ENCODE measurements at regions not wholly inside any gene's neighbourhood (a gene's known extent, or its start where the extent isn't known, plus 50 kb on each side); places are given as distances from the start of the nearest gene placed in this dataset.

- no peaks in the 10 kb centered on the region for H3K4me1 ChIP-seq (ENCODE audit: low read depth)
- no peaks in the 10 kb centered on the region for H3K36me3 ChIP-seq (ENCODE audit: low read depth)
- intact Hi-C loops (cut with DNase I, micrococcal nuclease): no loop called here
- TF ChIP-seq, protein P1, sequence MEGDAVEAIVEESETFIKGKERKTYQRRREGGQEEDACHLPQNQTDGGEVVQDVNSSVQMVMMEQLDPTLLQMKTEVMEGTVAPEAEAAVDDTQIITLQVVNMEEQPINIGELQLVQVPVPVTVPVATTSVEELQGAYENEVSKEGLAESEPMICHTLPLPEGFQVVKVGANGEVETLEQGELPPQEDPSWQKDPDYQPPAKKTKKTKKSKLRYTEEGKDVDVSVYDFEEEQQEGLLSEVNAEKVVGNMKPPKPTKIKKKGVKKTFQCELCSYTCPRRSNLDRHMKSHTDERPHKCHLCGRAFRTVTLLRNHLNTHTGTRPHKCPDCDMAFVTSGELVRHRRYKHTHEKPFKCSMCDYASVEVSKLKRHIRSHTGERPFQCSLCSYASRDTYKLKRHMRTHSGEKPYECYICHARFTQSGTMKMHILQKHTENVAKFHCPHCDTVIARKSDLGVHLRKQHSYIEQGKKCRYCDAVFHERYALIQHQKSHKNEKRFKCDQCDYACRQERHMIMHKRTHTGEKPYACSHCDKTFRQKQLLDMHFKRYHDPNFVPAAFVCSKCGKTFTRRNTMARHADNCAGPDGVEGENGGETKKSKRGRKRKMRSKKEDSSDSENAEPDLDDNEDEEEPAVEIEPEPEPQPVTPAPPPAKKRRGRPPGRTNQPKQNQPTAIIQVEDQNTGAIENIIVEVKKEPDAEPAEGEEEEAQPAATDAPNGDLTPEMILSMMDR (IDR thresholded peaks at IDR 0.05): no peak
- H3K4me3 ChIP-seq: no peak overlapping the region
- DNase-seq: no peak
- ATAC-seq: no peak
- H3K9me3 ChIP-seq: no peaks in the 10 kb centered on the region
These were observed 220.0 kb upstream of the CNR1 start for GRCh38 chr6:88386167-88386566.

GRCh38 chr6:88383183-88383582, 217.0 kb upstream of the CNR1 start:
- ATAC-seq: no peak
- Histone ChIP-seq H3K36me3 (ENCODE audit: low read depth) (no peaks in the 10 kb centered on the region), H3K9me3 (no peaks in the 10 kb centered on the region), H3K4me1 (ENCODE audit: low read depth) (no peaks in the 10 kb centered on the region), H3K4me3 (no peak overlapping the region)
- TF ChIP-seq, protein P1 (IDR thresholded peaks at IDR 0.05): no peak
- DNase-seq: no peak
- intact Hi-C loops (cut with DNase I, micrococcal nuclease): no loop called here

GRCh38 chr6:88381289-88381642, 215.1 kb upstream of the CNR1 start:
- intact Hi-C loops (cut with DNase I, micrococcal nuclease): no loop called here
- ATAC-seq (no peak), DNase-seq (no peak)
- H3K36me3 ChIP-seq (ENCODE audit: low read depth): no peaks in the 10 kb centered on the region
- TF ChIP-seq, protein P1 (IDR thresholded peaks at IDR 0.05): no peak
- no peaks in the 10 kb centered on the region for H3K4me1 ChIP-seq (ENCODE audit: low read depth)
- no peaks in the 10 kb centered on the region for H3K9me3 ChIP-seq
- no peak overlapping the region for H3K4me3 ChIP-seq

DNA sequence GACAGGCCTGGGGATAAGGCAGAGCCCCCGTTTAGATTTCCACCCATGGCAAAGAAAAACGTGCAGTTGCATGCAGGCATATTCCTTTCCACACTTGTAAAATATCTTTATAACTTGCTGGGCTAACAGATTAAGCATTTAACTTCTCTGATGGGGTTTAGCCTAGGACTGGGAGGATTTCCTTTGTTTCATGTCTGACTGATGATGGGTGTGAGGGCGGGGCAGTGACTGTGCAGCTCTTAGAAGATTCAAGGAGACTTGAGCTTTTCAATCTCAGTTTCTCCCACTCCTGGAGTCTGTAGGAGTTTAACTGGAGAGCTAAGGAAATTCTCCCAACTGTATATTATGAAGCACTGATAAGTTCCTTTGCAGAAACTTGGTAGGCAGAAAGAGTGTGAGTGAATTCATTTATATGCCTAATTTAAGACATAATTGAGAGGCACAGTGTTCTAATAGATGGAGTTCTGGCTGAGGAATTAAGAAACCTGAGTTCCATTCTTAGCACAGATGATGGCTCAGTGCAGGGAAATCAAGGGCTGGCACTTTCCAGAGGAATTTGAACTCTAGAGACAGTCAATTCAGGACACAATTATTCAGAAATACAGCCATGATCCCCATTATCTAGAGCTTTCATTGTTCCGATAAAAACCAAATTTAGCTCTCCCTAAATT, 214.6 kb upstream of the CNR1 start:
- no peak overlapping the region for H3K4me3 ChIP-seq
- no peak for DNase-seq
- no peaks in the 10 kb centered on the region for H3K9me3 ChIP-seq
- ATAC-seq: no peak
- TF ChIP-seq, protein P1 (IDR thresholded peaks at IDR 0.05): no peak
- intact Hi-C loops (cut with DNase I, micrococcal nuclease): no loop called here
- H3K36me3 ChIP-seq (ENCODE audit: low read depth): no peaks in the 10 kb centered on the region
- H3K4me1 ChIP-seq (ENCODE audit: low read depth): no peaks in the 10 kb centered on the region

DNA sequence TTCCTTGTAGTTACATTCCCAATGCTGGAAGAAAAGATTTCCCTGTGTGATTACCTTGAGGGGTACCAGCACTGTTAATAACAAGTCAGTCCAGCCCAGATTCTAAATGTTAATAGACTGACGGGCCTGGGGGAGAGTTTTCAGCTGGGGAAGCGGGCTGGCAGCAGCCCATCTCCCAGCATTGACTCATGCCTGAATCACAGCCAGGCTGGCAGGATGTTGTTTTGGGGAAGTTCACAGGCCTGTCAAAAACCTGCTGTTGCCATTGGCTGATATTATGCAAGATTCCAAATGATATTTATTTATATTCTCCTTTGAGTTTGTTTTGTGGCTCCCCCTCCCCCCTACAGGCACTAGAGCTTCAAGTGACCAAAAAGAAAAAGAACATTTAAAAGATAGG, 213.9 kb upstream of the CNR1 start:
- Histone ChIP-seq H3K4me3 (no peak overlapping the region), H3K36me3 (ENCODE audit: low read depth) (no peaks in the 10 kb centered on the region), H3K4me1 (ENCODE audit: low read depth) (no peaks in the 10 kb centered on the region), H3K9me3 (no peaks in the 10 kb centered on the region)
- DNase-seq: no peak
- ATAC-seq: no peak
- TF ChIP-seq, protein P1 (IDR thresholded peaks at IDR 0.05): no peak
- intact Hi-C loops (cut with DNase I, micrococcal nuclease): no loop called here

DNA sequence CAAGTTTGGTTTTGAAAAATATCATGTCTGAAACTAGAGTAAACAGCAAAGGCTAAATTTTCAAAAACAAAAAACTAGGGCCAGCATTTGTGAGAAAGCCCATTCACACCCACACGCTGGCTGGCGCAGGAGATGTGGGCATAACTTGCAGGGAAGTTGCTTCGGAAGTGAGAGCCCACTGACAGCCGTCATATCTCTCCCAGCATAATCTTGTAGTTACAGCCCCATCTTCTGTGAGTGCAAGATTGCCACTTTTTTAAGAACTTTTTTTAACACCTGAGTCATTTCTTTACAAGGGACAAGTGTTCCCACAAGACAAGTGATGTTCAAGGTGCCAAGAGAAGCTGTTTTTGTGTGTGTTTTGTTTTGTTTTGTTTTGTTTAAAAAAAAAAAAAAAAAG, 212.5 kb upstream of the CNR1 start:
- TF ChIP-seq, protein P1 (IDR thresholded peaks at IDR 0.05): no peak
- ATAC-seq (no peak), DNase-seq (no peak)
- no peak overlapping the region for H3K4me3 ChIP-seq
- intact Hi-C loops (cut with DNase I, micrococcal nuclease): no loop called here
- H3K4me1 ChIP-seq (ENCODE audit: low read depth): no peaks in the 10 kb centered on the region
- no peaks in the 10 kb centered on the region for H3K36me3 ChIP-seq (ENCODE audit: low read depth)
- no peaks in the 10 kb centered on the region for H3K9me3 ChIP-seq
